ENCODE measurements at regions not wholly inside any gene's neighbourhood (a gene's known extent, or its start where the extent isn't known, plus 50 kb on each side); places are given as distances from the start of the nearest gene placed in this dataset.

DNA sequence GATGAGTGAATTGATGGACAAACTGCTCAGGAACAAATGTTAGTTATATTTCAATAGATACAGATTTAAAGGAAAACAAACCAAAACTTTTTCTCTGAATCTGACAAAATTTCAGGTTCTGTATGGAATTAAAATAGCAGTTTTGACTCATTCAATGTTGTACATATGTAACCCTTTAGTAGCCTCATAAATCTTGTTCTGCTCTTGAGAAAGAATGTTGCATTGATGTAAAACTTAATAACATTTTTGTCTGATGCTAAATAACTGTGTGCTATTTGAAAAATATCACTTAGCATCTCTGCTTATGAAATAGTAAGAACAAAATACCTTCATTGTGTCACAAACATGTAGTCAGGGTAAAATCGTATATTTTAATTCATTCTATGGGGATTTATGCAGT lies 168.9 kb upstream of the NOVA1 start:
- WGBS, 2 experiments (ENCODE audit: insufficient coverage in 2 of 2), result no CpG with 5 or more reads among the region's 1 CpG
- Histone ChIP-seq H3K27ac (ENCODE audit: low read depth, low read length, severe bottlenecking) (no peak overlapping the region), H3K4me3 (ENCODE audit: extremely low read depth, insufficient read depth, low read length, poor library complexity, severe bottlenecking) (no peak overlapping the region)

DNA sequence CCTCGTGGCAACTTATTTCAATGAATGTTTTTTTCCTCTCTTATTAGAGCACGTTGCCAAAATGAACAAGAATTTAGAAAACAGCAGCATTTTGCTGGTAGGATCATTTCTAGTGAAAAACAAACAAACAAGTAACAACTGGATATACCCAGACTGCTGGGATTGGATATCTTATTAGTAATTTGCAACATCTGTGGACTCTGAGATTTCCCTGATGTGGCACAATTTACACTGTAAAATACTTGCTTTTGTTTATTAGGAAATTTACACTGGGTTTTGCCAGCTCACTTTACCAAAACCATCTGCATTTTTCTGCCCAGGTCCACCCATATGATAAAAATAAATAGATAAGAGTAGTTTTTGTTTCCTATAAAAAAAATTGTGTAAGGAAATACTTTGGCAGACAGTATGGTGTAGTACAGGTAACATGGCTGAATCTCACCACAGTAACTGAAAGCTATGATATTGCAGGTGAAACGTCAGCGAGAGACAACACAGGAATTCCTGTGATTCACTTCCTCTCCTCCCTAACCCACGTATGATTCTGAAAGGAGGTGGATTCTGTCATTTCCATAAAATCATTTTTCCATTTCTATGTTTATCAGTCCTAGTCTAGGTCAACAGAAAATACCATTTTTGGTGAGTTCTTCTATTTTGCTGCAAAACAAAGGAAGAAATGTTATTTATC lies 176.2 kb upstream of the NOVA1 start:
- 74% methylated on average over 3 of the region's 5 CpGs; no CpG with 5 or more reads in 1 of the 2 experiments for WGBS, 2 experiments (ENCODE audit: insufficient coverage in 2 of 2)
- peaks cover 16% of the 10 kb centered on the region for H3K4me1 ChIP-seq (ENCODE audit: control insufficient read depth, insufficient read depth, low read length, poor library complexity, severe bottlenecking)
- no peaks in the 10 kb centered on the region for H3K9me3 ChIP-seq (ENCODE audit: control insufficient read depth, low read length)
- H3K4me3 ChIP-seq (ENCODE audit: extremely low read depth, insufficient read depth, low read length, poor library complexity, severe bottlenecking), result no peak overlapping the region
- H3K36me3 ChIP-seq (ENCODE audit: control insufficient read depth, insufficient read depth, low read length), result no peaks in the 10 kb centered on the region
- H3K27ac ChIP-seq (ENCODE audit: low read depth, low read length, severe bottlenecking), result no peak overlapping the region

More for the DNA sequence above, 168.9 kb upstream of the NOVA1 start:
- H3K36me3 ChIP-seq (ENCODE audit: control insufficient read depth, insufficient read depth, low read length), result no peaks in the 10 kb centered on the region
- no peaks in the 10 kb centered on the region for H3K9me3 ChIP-seq (ENCODE audit: control insufficient read depth, low read length)
- no peaks in the 10 kb centered on the region for H3K4me1 ChIP-seq (ENCODE audit: control insufficient read depth, insufficient read depth, low read length, poor library complexity, severe bottlenecking)

DNA sequence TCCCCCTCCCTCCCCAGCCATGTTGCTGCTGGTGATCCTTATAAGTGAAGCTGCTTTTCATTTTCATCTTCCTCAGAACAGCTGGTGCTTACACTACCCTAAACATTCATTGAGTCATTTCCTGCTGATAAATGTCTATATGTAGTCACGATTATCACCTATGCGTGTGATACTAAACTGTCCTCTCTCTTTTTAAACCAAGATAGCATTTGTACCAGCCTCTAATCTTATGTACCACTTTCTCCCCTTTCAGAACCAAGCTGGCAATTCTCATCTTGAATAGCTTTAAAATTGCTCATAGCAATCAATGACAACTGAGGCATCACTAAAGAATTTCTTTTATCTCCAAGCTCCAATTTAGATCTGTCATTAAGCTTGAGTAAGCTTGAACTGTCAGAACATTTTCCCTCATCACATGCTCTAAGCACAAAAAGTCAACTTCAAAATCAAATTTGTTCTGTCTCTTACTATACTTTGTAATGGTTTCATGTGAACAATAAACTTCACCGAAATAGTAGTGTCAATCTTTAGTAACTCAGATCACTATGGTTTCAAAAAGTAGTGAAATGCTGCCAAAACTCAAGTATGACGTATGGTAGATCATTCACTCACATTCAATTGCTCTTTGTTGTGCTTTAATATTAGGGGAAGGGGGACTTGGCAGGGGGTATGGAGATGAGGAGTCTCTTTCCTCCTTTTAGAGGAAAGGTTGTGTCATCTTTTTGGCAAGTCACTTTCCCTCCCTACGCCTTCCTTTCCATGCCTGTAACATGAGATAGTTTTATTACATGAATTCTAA lies 178.1 kb upstream of the NOVA1 start:
- Histone ChIP-seq H3K4me3 (ENCODE audit: extremely low read depth, insufficient read depth, low read length, poor library complexity, severe bottlenecking) (no peak overlapping the region), H3K27ac (ENCODE audit: low read depth, low read length, severe bottlenecking) (peak overlapping the region; percentile 69), H3K4me1 (ENCODE audit: control insufficient read depth, insufficient read depth, low read length, poor library complexity, severe bottlenecking) (peaks cover 16% of the 10 kb centered on the region), H3K36me3 (ENCODE audit: control insufficient read depth, insufficient read depth, low read length) (no peaks in the 10 kb centered on the region), H3K9me3 (ENCODE audit: control insufficient read depth, low read length) (no peaks in the 10 kb centered on the region)
- 50 to 65% methylated on average over 1 to 2 of the region's 5 CpGs for WGBS, 2 experiments (ENCODE audit: insufficient coverage in 2 of 2)

DNA sequence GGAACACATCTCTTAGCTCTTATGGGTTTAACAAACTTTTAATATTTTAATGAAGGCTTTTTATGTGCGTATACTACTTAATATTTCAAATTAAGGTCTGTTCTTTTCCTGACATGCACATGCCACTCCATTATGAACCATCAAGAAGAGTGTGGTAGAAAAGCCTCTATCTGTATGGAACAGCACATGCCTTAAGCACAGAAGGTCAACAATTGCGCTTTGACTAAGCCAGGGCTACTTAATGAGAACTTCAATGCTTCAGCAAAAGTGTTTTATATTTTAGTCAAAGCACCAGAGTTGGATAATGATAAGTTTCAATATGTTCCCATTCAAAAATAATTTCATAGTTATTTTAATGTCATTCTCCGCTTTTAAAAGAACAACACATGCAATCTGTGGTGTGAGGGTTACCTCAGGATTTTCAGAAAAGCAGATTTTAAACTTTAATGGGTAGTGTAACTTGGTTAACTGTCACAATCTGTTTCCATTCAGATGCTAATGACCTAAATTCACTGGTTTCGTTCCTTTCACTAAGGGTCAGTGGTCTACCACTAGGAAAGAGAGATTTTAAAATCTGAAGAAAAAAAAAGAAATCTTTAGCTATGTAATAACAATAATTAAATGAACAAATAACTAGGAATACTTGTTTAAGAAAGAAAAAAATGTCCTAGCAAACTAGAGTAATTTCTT lies 193.4 kb upstream of the NOVA1 start:
- WGBS, 2 experiments (ENCODE audit: insufficient coverage in 2 of 2), result 100% methylated on average over 1 of the region's 4 CpGs; no CpG with 5 or more reads in 1 of the 2 experiments
- H3K4me1 ChIP-seq (ENCODE audit: control insufficient read depth, insufficient read depth, low read length, poor library complexity, severe bottlenecking), result no peaks in the 10 kb centered on the region
- H3K9me3 ChIP-seq (ENCODE audit: control insufficient read depth, low read length), result no peaks in the 10 kb centered on the region
- no peaks in the 10 kb centered on the region for H3K36me3 ChIP-seq (ENCODE audit: control insufficient read depth, insufficient read depth, low read length)
- H3K4me3 ChIP-seq (ENCODE audit: extremely low read depth, insufficient read depth, low read length, poor library complexity, severe bottlenecking), result no peak overlapping the region
- no peak overlapping the region for H3K27ac ChIP-seq (ENCODE audit: low read depth, low read length, severe bottlenecking)

DNA sequence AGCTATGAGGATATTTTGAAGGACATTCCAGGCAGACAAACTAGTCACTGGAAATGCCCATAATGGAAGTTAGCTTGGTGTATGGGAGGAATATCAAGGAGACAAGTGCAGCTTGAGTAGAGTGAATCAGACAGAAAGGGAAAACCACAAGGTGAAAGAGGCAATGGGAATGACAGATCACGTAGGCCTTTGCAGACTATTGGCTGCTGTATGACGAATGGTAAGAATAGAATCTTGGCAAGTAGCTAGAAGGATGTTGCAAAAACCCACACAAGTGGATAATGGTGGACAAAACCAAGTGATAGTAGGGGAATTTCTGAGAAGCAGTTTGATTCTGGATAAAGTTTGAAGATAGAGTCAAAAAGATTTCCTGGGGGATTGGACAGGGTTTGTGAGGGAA lies 196.9 kb upstream of the NOVA1 start:
- Histone ChIP-seq H3K36me3 (ENCODE audit: control insufficient read depth, insufficient read depth, low read length) (no peaks in the 10 kb centered on the region), H3K9me3 (ENCODE audit: control insufficient read depth, low read length) (no peaks in the 10 kb centered on the region), H3K27ac (ENCODE audit: low read depth, low read length, severe bottlenecking) (no peak overlapping the region), H3K4me1 (ENCODE audit: control insufficient read depth, insufficient read depth, low read length, poor library complexity, severe bottlenecking) (no peaks in the 10 kb centered on the region), H3K4me3 (ENCODE audit: extremely low read depth, insufficient read depth, low read length, poor library complexity, severe bottlenecking) (no peak overlapping the region)
- 87 to 88% methylated on average over 2 of the region's 2 CpGs for WGBS, 2 experiments (ENCODE audit: insufficient coverage in 2 of 2)

DNA sequence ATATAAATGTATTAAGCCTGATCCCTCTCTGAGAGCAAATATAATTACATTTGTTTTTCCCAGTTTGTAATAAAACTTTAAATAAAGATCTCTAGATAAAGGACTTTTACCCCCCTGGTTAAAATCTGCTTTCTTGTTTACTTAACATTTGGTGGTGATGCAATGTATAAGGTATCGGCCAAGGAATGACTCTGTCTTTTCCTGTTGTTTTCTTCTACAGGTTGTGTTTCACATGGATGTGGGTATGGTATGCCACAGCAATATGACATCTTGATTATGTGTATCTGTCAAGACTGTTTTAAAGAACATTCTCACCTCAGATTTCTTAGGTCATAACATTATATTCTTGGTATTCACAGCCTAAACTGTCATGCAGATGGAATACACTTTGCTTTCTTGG lies 210.6 kb upstream of the NOVA1 start:
- no CpG with 5 or more reads among the region's 1 CpG for WGBS, 2 experiments (ENCODE audit: insufficient coverage in 2 of 2)
- no peaks in the 10 kb centered on the region for H3K9me3 ChIP-seq (ENCODE audit: control insufficient read depth, low read length)
- no peaks in the 10 kb centered on the region for H3K4me1 ChIP-seq (ENCODE audit: control insufficient read depth, insufficient read depth, low read length, poor library complexity, severe bottlenecking)
- no peaks in the 10 kb centered on the region for H3K36me3 ChIP-seq (ENCODE audit: control insufficient read depth, insufficient read depth, low read length)
- no peak overlapping the region for H3K27ac ChIP-seq (ENCODE audit: low read depth, low read length, severe bottlenecking)
- H3K4me3 ChIP-seq (ENCODE audit: extremely low read depth, insufficient read depth, low read length, poor library complexity, severe bottlenecking), result no peak overlapping the region

DNA sequence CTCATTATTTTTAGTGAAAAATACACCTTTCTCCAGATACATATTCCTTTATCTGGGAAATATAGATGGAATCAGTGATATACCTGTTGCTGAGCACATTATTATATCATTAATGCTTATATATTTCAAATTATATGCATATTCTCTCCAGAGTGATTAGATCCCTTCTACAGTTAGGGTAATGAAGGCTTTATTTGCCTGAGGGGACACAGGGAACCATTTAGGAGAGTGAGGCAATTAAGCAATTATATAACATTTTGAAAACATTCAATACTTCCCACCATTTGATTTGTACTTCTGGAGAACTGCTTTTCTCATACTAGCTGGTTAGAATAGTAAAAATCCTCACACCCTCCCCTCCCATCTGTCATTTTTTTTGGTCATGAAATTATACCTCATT lies 212.8 kb upstream of the NOVA1 start:
- no peaks in the 10 kb centered on the region for H3K4me1 ChIP-seq (ENCODE audit: control insufficient read depth, insufficient read depth, low read length, poor library complexity, severe bottlenecking)
- no peaks in the 10 kb centered on the region for H3K36me3 ChIP-seq (ENCODE audit: control insufficient read depth, insufficient read depth, low read length)
- H3K9me3 ChIP-seq (ENCODE audit: control insufficient read depth, low read length), result no peaks in the 10 kb centered on the region
- H3K27ac ChIP-seq (ENCODE audit: low read depth, low read length, severe bottlenecking), result no peak overlapping the region
- H3K4me3 ChIP-seq (ENCODE audit: extremely low read depth, insufficient read depth, low read length, poor library complexity, severe bottlenecking), result no peak overlapping the region

DNA sequence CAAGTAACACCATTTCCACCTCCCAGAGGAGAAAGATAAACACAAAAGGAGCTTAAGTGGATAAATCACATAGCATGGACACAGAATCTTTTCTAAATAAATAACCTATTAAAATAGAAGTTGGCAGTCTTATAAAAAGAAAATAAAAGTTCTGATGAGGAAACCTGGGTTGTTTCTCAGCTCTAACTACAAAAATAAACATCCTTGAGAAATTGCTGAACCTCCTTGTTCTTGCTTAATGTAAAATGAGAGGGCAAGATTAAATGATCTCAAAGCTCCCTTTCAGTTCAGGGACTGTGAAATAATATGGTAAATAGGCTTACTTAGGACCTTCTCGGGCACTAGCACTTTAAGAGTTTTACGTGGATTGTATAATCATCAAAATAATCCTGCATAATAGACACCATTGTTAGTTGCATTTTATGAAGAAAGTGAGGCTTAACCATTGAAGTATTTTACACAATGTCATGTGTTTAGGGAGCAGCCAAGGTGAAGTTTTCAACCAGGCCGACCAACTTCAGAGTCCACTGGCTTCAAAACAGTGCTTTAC lies 214.0 kb upstream of the NOVA1 start:
- H3K27ac ChIP-seq (ENCODE audit: low read depth, low read length, severe bottlenecking), result no peak overlapping the region
- H3K4me1 ChIP-seq (ENCODE audit: control insufficient read depth, insufficient read depth, low read length, poor library complexity, severe bottlenecking), result no peaks in the 10 kb centered on the region
- no CpG with 5 or more reads among the region's 3 CpGs for WGBS, 2 experiments (ENCODE audit: insufficient coverage in 2 of 2)
- no peaks in the 10 kb centered on the region for H3K9me3 ChIP-seq (ENCODE audit: control insufficient read depth, low read length)
- H3K4me3 ChIP-seq (ENCODE audit: extremely low read depth, insufficient read depth, low read length, poor library complexity, severe bottlenecking), result no peak overlapping the region
- no peaks in the 10 kb centered on the region for H3K36me3 ChIP-seq (ENCODE audit: control insufficient read depth, insufficient read depth, low read length)

DNA sequence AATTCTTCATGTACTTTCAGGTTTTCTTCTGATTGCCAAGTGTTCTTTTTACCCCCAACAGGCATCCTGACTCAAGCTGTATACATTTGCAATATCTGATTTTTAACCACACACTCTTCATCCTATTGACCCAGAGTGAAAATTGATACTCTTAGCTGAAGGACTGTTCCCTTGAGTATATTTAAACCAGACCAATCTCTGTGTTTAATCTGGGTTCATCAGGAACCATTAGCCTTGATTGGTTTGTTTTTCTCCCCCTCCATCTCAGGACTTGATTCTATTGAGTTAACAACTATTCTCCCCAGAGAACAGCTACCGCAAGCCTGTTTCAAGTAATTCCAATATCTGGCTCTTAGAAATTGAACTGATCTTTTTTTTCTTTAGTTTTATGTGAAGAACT lies 222.3 kb upstream of the NOVA1 start:
- no CpG with 5 or more reads among the region's 1 CpG for WGBS, 2 experiments (ENCODE audit: insufficient coverage in 2 of 2)
- H3K36me3 ChIP-seq (ENCODE audit: control insufficient read depth, insufficient read depth, low read length), result no peaks in the 10 kb centered on the region
- no peaks in the 10 kb centered on the region for H3K9me3 ChIP-seq (ENCODE audit: control insufficient read depth, low read length)
- no peak overlapping the region for H3K27ac ChIP-seq (ENCODE audit: low read depth, low read length, severe bottlenecking)
- H3K4me3 ChIP-seq (ENCODE audit: extremely low read depth, insufficient read depth, low read length, poor library complexity, severe bottlenecking), result no peak overlapping the region
- H3K4me1 ChIP-seq (ENCODE audit: control insufficient read depth, insufficient read depth, low read length, poor library complexity, severe bottlenecking), result no peaks in the 10 kb centered on the region

DNA sequence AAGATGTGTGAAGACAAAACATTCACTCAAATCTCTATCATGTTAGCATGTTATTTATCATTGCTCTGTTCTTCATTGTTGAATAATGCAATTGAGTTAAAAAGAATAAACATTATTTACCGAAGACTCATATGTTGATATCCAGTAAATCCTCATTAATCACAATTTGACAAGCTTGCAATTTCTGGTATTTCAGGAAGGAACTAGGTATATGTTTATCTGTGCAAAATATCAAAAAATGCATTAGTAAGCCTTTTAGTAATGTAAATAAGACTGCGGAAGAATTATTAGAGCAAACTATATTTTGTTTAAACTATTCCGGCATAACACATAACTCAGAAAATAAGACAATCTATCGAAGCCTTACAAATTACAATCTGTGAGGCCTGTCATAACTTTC lies 222.7 kb upstream of the NOVA1 start:
- Histone ChIP-seq H3K9me3 (ENCODE audit: control insufficient read depth, low read length) (no peaks in the 10 kb centered on the region), H3K36me3 (ENCODE audit: control insufficient read depth, insufficient read depth, low read length) (no peaks in the 10 kb centered on the region), H3K27ac (ENCODE audit: low read depth, low read length, severe bottlenecking) (no peak overlapping the region), H3K4me1 (ENCODE audit: control insufficient read depth, insufficient read depth, low read length, poor library complexity, severe bottlenecking) (no peaks in the 10 kb centered on the region), H3K4me3 (ENCODE audit: extremely low read depth, insufficient read depth, low read length, poor library complexity, severe bottlenecking) (no peak overlapping the region)
- no CpG with 5 or more reads among the region's 4 CpGs for WGBS, 2 experiments (ENCODE audit: insufficient coverage in 2 of 2)

Data from mesodermal cell (in vitro differentiated cells).